PC-9 (cell line): ENCODE measurements at regions not wholly inside any gene's neighbourhood (a gene's known extent, or its start where the extent isn't known, plus 50 kb on each side); places are given as distances from the start of the nearest gene placed in this dataset.

ENCODE experiments used
- BruUV-seq: library from RNA; stranded (reverse); fragments of 400-500 nt; replicated peaks from 2 replicates; lab custom pipeline; 2021; lab: Mats Ljungman, UMichigan
- CTCF ChIA-PET: fragments of 300-600 bp; sonication (Branson Sonifier 250); formaldehyde crosslinking; loops from one replicate; lab custom pipeline; 2022; ENCODE audit warnings: antibody characterized with exemption; lab: Charles Lee
- POLR2A ChIA-PET: fragments of 300-600 bp; sonication (Branson Sonifier 250); formaldehyde crosslinking; loops from one replicate; lab custom pipeline; 2022; ENCODE audit warnings: antibody characterized with exemption; ENCODE audit not compliant: unreplicated experiment; lab: Charles Lee
- DNase-seq, 2 experiments: peaks; one replicate each; pipeline versions ENCODE4 v3.0.0 to v3.0.0-alpha.2; 2015 to 2022; ENCODE audit warnings: mixed read lengths in 1 of 2
- H2AFZ ChIP-seq: fragments of 200-600 bp; sonication (generic); 2 replicates; pipeline ENCODE4 v1.8.1; 2017; ENCODE audit warnings: antibody characterized with exemption
- H3F3A ChIP-seq: fragments of 200-600 bp; sonication (generic); 2 replicates; pipeline ENCODE4 v1.8.1; 2017; ENCODE audit warnings: antibody characterized with exemption, mild to moderate bottlenecking, low read depth; ENCODE audit not compliant: insufficient read depth
- H3K27ac ChIP-seq: fragments of 200-600 bp; sonication (generic); 2 replicates; pipeline ENCODE4 v1.6.1; 2016; ENCODE audit warnings: mixed run types
- H3K27me3 ChIP-seq: fragments of 200-600 bp; sonication (generic); 2 replicates; pipeline ENCODE4 v1.6.1; 2016; ENCODE audit warnings: low read depth, mixed run types; ENCODE audit not compliant: insufficient read depth
- H3K36me3 ChIP-seq: fragments of 200-600 bp; sonication (generic); 2 replicates; pipeline ENCODE4 v1.6.1; 2016; ENCODE audit warnings: low read depth, mixed run types
- H3K4me1 ChIP-seq: fragments of 200-600 bp; sonication (generic); replicated peaks from 2 replicates; pipeline ENCODE4 v1.6.1; 2016; ENCODE audit warnings: mixed run types; ENCODE audit not compliant: insufficient read depth
- H3K4me2 ChIP-seq: fragments of 200-600 bp; sonication (generic); 2 replicates; pipeline ENCODE4 v1.6.1; 2017; ENCODE audit warnings: mixed run types
- H3K4me3 ChIP-seq: fragments of 200-600 bp; sonication (generic); 2 replicates; pipeline ENCODE4 v1.6.1; 2016; ENCODE audit warnings: mixed run types
- H3K79me2 ChIP-seq: fragments of 200-600 bp; sonication (generic); 2 replicates; pipeline ENCODE4 v1.6.1; 2017; ENCODE audit warnings: low read depth, mixed run types
- H3K9me2 ChIP-seq: fragments of 200-600 bp; sonication (generic); 2 replicates; pipeline ENCODE4 v1.8.1; 2017; ENCODE audit warnings: mild to moderate bottlenecking; ENCODE audit not compliant: insufficient read depth
- H3K9me3 ChIP-seq: fragments of 200-600 bp; sonication (generic); 2 replicates; pipeline ENCODE4 v1.8.1; 2016; ENCODE audit warnings: low read depth; ENCODE audit not compliant: insufficient read depth
- H4K20me1 ChIP-seq: fragments of 200-600 bp; sonication (generic); 2 replicates; pipeline ENCODE4 v1.8.1; 2017; ENCODE audit not compliant: insufficient read depth
- EZH2 ChIP-seq: fragments of 200-600 bp; sonication (generic); IDR thresholded peaks from 2 replicates; pipeline ENCODE4 v1.8.0; 2017; ENCODE audit warnings: antibody characterized with exemption, low read depth
- intact Hi-C: fragments of 100-400 bp; cut with micrococcal nuclease; formaldehyde crosslinking; loops from one replicate; pipeline ENCODE4 v1.10.0; 2022; ENCODE audit not compliant: unreplicated experiment
- TF ChIP-seq, protein P1 (sequence below): fragments of 200-600 bp; sonication (generic); conservative IDR thresholded peaks from 2 replicates; pipeline ENCODE4 v1.6.1; 2017; ENCODE audit warnings: mixed run types, antibody characterized with exemption, mild to moderate bottlenecking, moderate library complexity

DNA sequence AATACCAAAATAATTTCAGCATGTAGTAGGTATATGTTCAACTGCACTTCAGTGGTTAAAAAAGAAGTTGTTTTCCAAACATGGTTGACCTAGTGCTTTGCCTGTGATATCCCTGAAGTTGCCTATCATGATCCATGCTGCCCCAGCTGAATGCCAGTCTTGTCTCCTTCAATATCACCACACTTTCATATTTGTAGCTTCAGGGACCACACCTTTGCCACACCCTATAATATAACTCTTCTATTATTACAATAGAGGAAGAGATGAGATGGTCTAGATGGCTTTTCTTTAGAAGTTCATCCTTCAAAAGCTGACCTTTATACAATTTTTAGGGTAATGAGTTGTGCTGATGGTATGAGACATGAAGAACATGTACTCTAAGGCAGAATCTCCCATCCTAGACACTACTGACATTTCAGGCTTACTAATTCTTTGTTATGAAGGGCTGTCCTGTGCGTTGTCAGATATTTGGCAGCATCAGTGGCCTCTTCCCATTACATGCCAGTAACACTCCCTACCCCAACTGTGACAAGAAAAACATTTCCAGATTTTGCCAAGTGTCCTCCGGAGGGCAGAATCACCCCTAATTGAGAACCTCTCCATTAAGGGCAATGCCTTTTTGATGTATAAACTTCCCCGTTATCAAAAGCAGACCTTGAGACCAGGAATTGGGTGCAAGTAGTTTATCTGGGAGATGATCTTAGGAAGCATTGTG, 76.2 kb upstream of the PLCL2 start:
- DNase-seq = no peak
- H3K9me3 ChIP-seq = no peaks in the 10 kb centered on the region
- H3K27me3 ChIP-seq = no peaks in the 10 kb centered on the region
- TF ChIP-seq, protein P1, sequence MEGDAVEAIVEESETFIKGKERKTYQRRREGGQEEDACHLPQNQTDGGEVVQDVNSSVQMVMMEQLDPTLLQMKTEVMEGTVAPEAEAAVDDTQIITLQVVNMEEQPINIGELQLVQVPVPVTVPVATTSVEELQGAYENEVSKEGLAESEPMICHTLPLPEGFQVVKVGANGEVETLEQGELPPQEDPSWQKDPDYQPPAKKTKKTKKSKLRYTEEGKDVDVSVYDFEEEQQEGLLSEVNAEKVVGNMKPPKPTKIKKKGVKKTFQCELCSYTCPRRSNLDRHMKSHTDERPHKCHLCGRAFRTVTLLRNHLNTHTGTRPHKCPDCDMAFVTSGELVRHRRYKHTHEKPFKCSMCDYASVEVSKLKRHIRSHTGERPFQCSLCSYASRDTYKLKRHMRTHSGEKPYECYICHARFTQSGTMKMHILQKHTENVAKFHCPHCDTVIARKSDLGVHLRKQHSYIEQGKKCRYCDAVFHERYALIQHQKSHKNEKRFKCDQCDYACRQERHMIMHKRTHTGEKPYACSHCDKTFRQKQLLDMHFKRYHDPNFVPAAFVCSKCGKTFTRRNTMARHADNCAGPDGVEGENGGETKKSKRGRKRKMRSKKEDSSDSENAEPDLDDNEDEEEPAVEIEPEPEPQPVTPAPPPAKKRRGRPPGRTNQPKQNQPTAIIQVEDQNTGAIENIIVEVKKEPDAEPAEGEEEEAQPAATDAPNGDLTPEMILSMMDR = no peak
- TF ChIP-seq EZH2 = no peak
- no peak overlapping the region for H3K27ac ChIP-seq
- no peak overlapping the region for H3K4me3 ChIP-seq
- ChIA-PET POLR2A (no interaction called here), CTCF (no interaction called here)
- H3K9me2 ChIP-seq = no peaks in the 10 kb centered on the region
- intact Hi-C loops = no loop called here
- 0 out of 2 replicates have a peak, but pooled peaks cover 3% of the 10 kb centered on the region for H3K4me1 ChIP-seq
- no TSS peak for BruUV-seq
- no peaks in the 10 kb centered on the region for H3K36me3 ChIP-seq
- no peaks in the 10 kb centered on the region for H3K79me2 ChIP-seq
- H3K4me2 ChIP-seq = no peak overlapping the region
- H2AFZ ChIP-seq = no peak overlapping the region
- H3F3A ChIP-seq = no peaks in the 10 kb centered on the region
- H4K20me1 ChIP-seq = no peaks in the 10 kb centered on the region

DNA sequence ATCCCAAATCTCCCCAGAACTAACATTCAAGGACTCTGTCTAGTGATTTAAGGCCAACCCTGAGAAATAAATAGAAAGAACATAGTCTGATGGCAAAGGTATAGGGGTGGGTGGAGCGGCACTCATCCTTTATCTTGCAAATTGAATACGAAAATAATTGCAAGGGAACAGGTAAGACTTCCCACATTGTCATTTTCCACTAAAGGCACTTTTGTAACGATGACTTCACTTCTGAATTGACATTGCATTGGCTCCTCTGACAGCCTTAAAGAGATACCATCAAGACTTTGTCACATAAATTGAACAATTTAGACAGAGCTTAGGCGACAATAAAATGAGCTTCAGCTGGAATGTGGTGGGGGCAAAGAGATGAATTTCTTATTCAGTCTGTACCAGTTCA, 75.3 kb upstream of the PLCL2 start:
- CTCF ChIA-PET = no interaction called here
- intact Hi-C loops = no loop called here
- Histone ChIP-seq H3K79me2 (no peaks in the 10 kb centered on the region), H3K4me3 (no peak overlapping the region), H2AFZ (no peak overlapping the region), H3K27ac (no peak overlapping the region), H3K36me3 (no peaks in the 10 kb centered on the region), H3K4me1 (0 out of 2 replicates have a peak, but pooled peaks cover 3% of the 10 kb centered on the region), H3K27me3 (no peaks in the 10 kb centered on the region), H3K9me2 (no peaks in the 10 kb centered on the region), H3K9me3 (no peaks in the 10 kb centered on the region), H3K4me2 (no peak overlapping the region), H3F3A (no peaks in the 10 kb centered on the region), H4K20me1 (no peaks in the 10 kb centered on the region)
- no peak for TF ChIP-seq EZH2
- TF ChIP-seq, protein P1 = no peak
- POLR2A ChIA-PET = interaction anchor here (0.6 kb wide), 1 partner anchor 12 kb away, joined by 3 read pairs; no protein-coding TSS in a partner anchor
- BruUV-seq = no TSS peak
- no peak for DNase-seq

DNA sequence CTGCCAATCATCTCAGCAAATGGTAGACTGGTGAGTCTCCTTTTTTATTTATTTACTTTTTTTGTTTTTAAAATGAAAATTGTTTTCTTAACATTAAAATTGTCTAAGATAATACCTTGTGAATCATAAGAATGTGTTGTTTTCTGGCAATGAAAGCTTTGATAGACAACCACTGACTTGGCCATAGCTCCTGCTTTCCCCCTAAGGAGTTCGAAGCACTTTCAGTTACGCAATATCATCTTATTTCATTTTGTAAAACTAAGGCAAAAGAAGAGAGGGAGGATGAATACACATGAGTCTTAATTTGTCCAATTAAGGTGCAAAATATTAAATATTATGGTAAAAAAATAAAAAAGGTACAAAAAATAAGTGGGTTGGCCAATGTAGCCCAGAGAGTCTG, 74.8 kb upstream of the PLCL2 start:
- no peak for DNase-seq
- CTCF ChIA-PET = no interaction called here
- intact Hi-C loops = no loop called here
- Histone ChIP-seq H3K9me3 (no peaks in the 10 kb centered on the region), H2AFZ (no peak overlapping the region), H3K4me3 (no peak overlapping the region), H3K9me2 (no peaks in the 10 kb centered on the region), H3K36me3 (no peaks in the 10 kb centered on the region), H3F3A (no peaks in the 10 kb centered on the region), H3K27ac (no peak overlapping the region), H3K4me2 (no peak overlapping the region), H4K20me1 (no peaks in the 10 kb centered on the region), H3K79me2 (no peaks in the 10 kb centered on the region), H3K27me3 (no peaks in the 10 kb centered on the region), H3K4me1 (0 out of 2 replicates have a peak, but pooled peaks cover 3% of the 10 kb centered on the region)
- no TSS peak for BruUV-seq
- TF ChIP-seq, protein P1 = no peak
- TF ChIP-seq EZH2 = no peak
- POLR2A ChIA-PET = no interaction called here
